Thyroid gland (tissue), 4 donors: ENCODE measurements at regions not wholly inside any gene's neighbourhood (a gene's known extent, or its start where the extent isn't known, plus 50 kb on each side); places are given as distances from the start of the nearest gene placed in this dataset.

Source experiments
- POLR2A ChIP-seq, 2 donors: fragments of 450-650 bp; IDR thresholded peaks; one replicate each; pipeline ENCODE4 v1.6.1; 2017; ENCODE audit warnings: antibody characterized with exemption in 2 of 2, mild to moderate bottlenecking in 2 of 2, moderate library complexity in 1 of 2
- TF ChIP-seq, protein P1 (sequence below), 6 experiments: fragments of 200-600 bp in 3 of 6; fragments of 450-650 bp in 3 of 6; sonication (generic) in 3 of 6; IDR thresholded peaks; one replicate each; pipeline ENCODE4 v1.5.1; 2016 to 2019; ENCODE audit warnings: antibody characterized with exemption in 6 of 6, mild to moderate bottlenecking in 2 of 6, inconsistent platforms in 1 of 6, moderate library complexity in 1 of 6

GRCh38 chr1:98030483-98030882 is 109.6 kb upstream of the DPYD start:
- TF ChIP-seq, protein P1, sequence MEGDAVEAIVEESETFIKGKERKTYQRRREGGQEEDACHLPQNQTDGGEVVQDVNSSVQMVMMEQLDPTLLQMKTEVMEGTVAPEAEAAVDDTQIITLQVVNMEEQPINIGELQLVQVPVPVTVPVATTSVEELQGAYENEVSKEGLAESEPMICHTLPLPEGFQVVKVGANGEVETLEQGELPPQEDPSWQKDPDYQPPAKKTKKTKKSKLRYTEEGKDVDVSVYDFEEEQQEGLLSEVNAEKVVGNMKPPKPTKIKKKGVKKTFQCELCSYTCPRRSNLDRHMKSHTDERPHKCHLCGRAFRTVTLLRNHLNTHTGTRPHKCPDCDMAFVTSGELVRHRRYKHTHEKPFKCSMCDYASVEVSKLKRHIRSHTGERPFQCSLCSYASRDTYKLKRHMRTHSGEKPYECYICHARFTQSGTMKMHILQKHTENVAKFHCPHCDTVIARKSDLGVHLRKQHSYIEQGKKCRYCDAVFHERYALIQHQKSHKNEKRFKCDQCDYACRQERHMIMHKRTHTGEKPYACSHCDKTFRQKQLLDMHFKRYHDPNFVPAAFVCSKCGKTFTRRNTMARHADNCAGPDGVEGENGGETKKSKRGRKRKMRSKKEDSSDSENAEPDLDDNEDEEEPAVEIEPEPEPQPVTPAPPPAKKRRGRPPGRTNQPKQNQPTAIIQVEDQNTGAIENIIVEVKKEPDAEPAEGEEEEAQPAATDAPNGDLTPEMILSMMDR (IDR thresholded peaks at IDR 0.05): no peak
- no peak for TF ChIP-seq POLR2A (IDR thresholded peaks at IDR 0.05)
